T47D (cell line): ENCODE measurements at regions not wholly inside any gene's neighbourhood (a gene's known extent, or its start where the extent isn't known, plus 50 kb on each side); places are given as distances from the start of the nearest gene placed in this dataset.

ENCODE experiments used
- DNase-seq, 2 experiments: peaks; one replicate each; pipeline versions ENCODE4 v3.0.0 to v3.0.0-alpha.2; 2011 to 2012; ENCODE audit warnings: low read depth in 1 of 2, low spot score in 1 of 2
- JUND ChIP-seq: IDR thresholded peaks from 2 replicates; pipeline ENCODE4 v1.6.1; 2012; ENCODE audit warnings: low read depth
- in situ Hi-C: cut with HindIII; loops from 2 replicates; pipeline ENCODE4 v1.10.0; 2016; ENCODE audit warnings: low sequenced_read_pairs, low pct_unique_long_range_greater_than_20kb

DNA sequence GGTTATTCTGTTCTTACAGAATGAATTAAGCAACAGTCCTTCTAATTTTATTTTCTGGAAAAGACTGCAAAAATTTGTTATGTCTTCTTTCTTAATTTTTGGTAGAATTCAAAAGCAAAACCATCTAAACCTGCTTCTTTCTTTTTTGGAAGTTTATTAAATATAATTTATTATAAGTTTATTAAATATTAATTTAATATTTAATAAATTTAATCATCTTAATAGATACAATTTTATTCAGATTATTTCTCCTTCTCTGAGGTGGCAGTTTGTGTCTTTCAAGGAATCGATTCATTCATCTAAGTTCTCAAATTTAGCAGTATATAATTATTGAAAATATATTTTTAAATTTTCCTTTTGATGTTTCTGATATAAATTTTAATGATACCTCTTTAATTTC lies 837.5 kb upstream of the LRRC4C start:
- no peak for DNase-seq
- in situ Hi-C loops = no loop called here
- no peak for TF ChIP-seq JUND

DNA sequence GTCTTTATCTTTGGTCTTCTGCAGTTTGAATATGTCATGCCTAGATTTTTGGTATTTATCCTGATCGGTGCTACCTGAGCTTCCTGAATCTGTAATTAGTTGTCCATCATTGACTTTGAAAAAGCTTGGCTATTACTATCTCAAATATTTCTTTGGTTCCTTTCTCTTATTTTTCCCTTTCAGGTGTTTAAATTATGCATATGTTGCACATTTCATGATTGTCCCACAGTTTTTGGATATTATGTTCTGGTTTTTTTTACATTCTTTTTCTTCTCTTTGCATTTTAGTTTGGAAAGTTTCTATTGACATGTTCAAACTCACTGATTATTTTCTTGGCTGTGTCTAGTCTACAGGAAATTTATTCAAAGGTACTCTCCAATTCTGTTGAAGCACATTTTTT lies 840.3 kb upstream of the LRRC4C start:
- in situ Hi-C loops = no loop called here
- TF ChIP-seq JUND = no peak
- no peak for DNase-seq

DNA sequence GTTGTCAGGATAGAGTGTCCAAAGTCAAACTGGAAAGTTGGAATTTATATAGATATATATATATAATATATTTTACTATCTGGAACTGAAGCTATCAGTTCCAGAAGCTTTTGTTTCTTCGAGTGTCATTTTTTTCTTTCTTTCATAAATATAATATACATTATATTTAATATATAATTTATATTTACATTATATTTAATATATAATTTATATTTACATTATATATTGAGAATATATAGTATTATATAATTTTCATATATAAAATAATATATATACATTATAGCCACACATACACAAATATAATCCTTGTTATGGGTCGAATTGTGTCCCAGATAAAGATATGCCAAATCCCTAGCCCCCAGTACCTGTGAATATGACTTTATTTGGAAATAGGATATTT lies 842.3 kb upstream of the LRRC4C start:
- no peak for TF ChIP-seq JUND
- no peak for DNase-seq
- in situ Hi-C loops = no loop called here

DNA sequence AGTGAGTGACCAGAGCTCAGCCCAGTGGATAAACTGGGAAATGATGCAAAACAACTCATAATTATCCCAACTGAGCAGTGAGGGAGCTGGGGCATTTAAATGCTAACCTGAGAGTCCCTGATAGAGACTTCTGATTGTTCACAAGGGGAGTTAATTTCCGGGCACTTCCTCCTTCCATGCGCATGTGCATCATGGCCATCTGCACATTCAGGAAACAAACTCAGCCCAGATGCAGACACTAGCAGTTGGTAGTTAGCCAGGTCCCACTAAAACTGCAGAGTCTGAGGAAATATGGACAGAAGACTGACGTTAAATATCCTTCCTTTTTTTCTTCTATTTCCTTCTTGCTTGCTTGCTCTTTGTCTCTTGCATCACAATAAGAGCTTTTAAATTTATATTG lies 852.1 kb upstream of the LRRC4C start:
- TF ChIP-seq JUND = no peak
- DNase-seq = no peak

DNA sequence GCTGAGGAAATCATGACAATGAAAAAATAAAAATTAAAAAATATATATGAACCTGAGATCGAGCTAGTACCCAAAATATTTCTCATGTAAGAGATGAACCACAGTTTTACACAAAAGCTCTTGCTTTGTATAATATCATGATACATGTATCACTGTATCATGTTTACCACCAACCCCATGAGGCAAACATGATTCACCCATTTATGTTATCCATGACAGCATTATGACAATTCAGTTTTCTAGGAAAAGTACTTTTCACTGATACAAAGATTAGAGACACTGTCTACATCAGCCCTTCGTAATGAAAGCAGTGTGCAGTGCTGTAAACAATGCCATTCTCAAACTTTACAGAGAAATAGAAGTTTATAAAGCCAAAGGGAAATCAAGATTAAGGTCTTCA lies 852.5 kb upstream of the LRRC4C start:
- TF ChIP-seq JUND = no peak
- DNase-seq = no peak
- in situ Hi-C loops = no loop called here

More for the DNA sequence above, 852.1 kb upstream of the LRRC4C start:
- in situ Hi-C loops = no loop called here

DNA sequence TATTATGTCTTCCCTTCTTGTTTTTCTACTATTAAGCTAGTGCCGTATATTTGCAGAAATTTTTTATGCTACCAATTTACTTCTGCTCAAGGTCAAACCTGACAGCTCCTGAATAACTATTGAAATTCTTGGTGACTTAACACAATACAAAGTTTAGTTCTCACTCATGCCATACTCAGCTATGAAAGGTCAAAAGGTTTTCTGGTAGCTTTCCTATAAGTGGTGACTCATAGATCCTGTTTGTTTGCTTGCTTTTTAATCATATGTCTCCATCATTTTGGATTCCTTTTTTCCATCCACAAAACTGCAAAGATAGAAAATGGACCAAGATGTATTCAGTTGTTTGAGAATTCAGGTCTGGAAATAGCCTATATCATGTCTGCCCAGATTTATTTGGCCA lies 855.8 kb upstream of the LRRC4C start:
- no peak for TF ChIP-seq JUND
- in situ Hi-C loops = no loop called here
- no peak for DNase-seq

DNA sequence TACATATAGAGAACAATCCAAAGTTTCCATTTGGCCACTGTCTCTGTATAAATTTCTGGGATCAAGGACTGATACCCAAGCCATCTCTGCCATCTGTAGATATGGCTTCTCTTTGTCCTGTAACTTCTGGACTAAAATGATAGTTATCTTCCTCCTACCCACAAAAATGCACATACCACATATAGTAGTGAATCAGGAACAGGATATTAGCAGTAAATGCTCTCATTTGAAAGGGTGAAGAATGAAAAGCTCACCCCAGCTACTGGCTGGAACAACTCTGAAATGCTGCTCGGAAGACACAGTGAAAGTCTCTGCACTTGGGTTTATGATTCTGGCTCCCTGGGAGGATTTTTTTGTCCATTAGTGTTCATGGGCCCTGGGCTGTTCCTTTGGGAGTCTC lies 856.4 kb upstream of the LRRC4C start:
- DNase-seq = no peak
- no peak for TF ChIP-seq JUND
- in situ Hi-C loops = no loop called here

DNA sequence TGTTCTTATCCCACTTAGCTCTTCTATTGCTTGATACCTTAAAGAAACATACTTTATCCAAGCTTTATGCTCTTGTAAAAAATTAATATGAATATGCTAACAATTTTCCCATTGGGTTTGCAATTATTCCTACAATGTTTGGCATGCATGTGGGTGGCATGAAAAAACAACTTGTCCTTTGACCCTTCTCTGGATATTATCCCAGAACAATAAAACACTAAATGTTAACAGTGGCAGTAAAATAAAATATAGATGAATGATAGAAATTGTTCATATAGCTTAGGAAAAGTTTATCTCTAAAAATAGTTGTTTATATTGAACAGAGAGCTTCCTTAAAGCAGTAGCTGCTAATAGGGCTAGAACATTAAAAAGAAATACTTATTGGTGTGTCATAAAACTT lies 860.5 kb upstream of the LRRC4C start:
- in situ Hi-C loops = no loop called here
- no peak for TF ChIP-seq JUND
- DNase-seq = no peak

DNA sequence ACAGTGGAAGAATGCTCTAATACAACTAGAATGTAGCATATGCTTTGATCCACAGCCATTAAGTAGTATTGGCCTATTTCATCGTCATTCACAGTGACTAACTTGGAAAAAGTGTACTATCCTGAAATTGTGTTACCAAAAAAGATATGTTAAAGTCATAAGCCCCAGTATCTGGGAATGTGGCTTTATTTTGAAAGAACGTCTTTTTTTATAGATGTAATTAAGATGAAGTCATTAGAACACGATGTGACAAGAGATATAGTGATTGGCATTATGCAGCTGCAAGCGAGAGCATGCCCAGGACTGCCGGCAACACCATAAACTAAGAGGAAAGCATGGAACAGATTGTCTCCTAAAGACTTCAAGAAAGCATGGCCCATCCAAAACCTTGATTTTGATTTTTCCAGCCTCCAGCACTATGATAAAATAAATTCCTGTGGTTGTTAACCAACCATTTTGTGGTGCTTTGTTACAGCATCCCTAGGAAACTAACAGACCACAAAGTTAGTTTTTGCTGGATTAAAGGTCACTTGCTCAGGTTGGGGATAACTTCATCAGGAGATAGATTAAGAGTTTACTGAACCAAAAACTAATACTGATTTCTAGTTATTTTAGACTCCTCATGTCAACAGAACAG lies 870.6 kb upstream of the LRRC4C start:
- in situ Hi-C loops = no loop called here
- no peak for TF ChIP-seq JUND
- DNase-seq = no peak

DNA sequence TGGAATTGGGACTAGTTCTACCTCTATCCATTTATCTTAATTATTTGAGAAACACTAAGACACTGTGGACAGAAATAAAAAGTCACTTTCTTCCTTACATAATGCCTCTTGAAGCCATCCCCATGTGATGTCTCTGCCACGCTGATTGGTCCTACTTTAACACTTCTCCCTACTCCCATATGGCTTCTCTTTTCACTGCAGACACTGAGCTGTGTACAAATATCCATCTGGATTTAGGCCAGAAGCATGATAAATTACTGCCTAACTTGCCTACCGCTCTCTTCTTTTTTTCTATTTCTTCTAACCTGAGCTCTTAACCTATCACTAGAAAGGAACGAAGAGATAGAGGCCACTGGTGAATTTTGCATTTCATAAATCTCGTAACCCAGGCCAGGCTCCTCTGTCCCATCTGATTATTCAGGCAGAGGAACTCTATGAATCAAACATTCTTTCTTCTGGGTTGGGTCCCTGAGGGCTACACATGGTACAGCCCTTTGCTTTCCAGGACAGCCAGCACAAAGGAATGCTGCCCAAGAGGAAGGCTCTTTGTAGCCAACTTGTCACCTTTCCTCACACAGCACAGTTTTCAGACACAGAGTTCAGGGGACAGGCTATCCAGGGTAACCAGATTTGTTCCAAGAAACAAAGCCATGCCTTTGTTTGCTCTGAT lies 878.5 kb upstream of the LRRC4C start:
- in situ Hi-C loops = no loop called here
- peak in 1 of 2 experiments; percentile 12 for DNase-seq
- no peak for TF ChIP-seq JUND

DNA sequence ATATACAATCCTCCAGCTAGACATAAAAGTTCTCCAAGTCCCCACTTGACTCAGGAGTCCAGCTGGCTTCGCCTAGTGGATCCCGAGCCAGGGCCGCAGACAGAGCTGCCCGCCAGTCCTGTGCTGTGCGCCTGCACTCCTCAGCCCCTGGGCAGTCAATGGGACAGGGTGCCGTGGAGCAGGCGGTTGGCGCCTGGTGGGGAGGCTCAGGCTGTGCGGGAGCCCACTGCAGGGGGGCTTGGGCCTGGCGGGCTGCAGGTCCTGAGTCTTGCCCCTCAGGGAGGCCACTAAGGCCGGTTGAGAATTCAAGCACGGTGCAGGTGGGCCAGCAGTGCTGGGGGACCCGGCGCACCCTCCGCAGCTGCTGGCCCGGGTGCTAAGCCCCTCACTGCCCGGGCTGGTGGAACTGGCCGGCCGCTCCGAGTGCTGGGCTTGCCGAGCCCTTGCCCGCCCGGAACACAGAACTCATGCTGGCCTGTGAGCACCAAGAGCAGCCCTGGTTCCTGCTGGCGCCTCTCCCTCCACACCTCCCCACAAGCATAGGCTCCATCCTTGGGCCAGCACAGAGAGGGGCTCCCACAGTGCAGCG lies 884.8 kb upstream of the LRRC4C start:
- no peak for TF ChIP-seq JUND
- DNase-seq = no peak
- in situ Hi-C loops = no loop called here

DNA sequence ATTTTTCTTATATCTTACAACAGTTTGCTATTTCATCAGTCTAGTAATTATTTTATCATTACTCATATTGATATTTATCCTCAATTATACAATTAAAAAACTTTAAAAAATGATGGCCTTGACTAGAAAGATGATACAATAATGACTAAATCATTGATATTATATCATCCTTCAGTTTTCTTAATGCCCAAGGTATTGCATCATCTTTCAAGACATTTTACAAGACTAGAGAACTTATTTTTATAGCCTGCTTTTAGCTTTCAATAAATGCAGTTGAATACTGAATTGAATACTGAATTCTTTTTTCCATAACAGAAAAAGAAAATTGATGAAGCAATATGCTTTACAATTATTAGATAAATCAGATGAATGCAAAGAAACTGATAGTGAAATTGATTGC lies 886.5 kb upstream of the LRRC4C start:
- TF ChIP-seq JUND = no peak
- no peak for DNase-seq
- in situ Hi-C loops = no loop called here

DNA sequence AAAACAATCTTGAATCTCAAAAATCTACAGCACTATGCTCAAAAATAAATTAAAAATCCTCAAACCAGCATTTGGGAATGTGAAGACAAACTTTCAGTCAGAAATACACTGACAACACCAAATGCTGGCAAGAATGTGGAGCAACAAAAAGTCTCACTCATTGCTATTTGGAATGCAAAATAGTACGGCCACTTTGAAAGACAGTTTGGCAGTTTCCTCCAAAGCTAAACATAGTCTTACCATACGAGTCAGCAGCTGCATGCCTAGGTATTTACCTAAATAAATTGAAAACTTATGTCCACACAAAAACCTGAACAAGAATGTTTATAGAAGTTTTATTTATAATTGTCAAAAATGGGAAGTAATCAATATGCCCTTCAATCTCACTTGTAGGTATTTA lies 904.2 kb upstream of the LRRC4C start:
- in situ Hi-C loops = no loop called here
- TF ChIP-seq JUND = no peak
- DNase-seq = no peak
